ENCODE measurements at regions not wholly inside any gene's neighbourhood (a gene's known extent, or its start where the extent isn't known, plus 50 kb on each side); places are given as distances from the start of the nearest gene placed in this dataset.

GRCh38 chr1:103194984-103195383, 86.7 kb upstream of the COL11A1 start:
- TF ChIP-seq EP300 (IDR thresholded peaks at IDR 0.05): no peak
- no peak for TF ChIP-seq POLR2A (IDR thresholded peaks at IDR 0.05)
- TF ChIP-seq CTCF (IDR thresholded peaks at IDR 0.05): no peak

Data from tibial nerve (tissue), 4 donors.